SK-N-SH (cell line): ENCODE measurements at regions not wholly inside any gene's neighbourhood (a gene's known extent, or its start where the extent isn't known, plus 50 kb on each side); places are given as distances from the start of the nearest gene placed in this dataset.
A peak's percentile ranks its signal among the peaks of the same experiment; 100 is the strongest.

Source experiments
- CTCF ChIA-PET: fragments of 300-600, 350-600 bp; formaldehyde crosslinking; extraction: SDS; loops from one replicate; lab custom pipeline; 2021; lab: Yijun Ruan, JAX
- POLR2A ChIA-PET: fragments of 350-600 bp; sonication (Branson Sonifier 250); formaldehyde crosslinking; extraction: SDS; loops from one replicate; lab custom pipeline; 2020; ENCODE audit warnings: antibody characterized with exemption, inconsistent platforms; lab: Yijun Ruan, JAX
- DNase-seq: peaks from one replicate; pipeline ENCODE4 v3.0.0; 2012
- H2AFZ ChIP-seq: fragments of 200-600 bp; sonication (generic); 2 replicates; pipeline ENCODE4 v1.8.1; 2016; ENCODE audit warnings: antibody characterized with exemption, mild to moderate bottlenecking, low read depth
- H3F3A ChIP-seq: fragments of 200-600 bp; sonication (generic); replicated peaks from 2 replicates; pipeline ENCODE3; 2016; ENCODE audit warnings: antibody characterized with exemption, mild to moderate bottlenecking; ENCODE audit not compliant: insufficient read depth
- H3K27ac ChIP-seq, 2 experiments: fragments of 200-500 bp in 1 of 2; fragments of 200-600 bp in 1 of 2; sonication (Bioruptor generic) in 1 of 2; sonication (generic), shearing (Covaris generic) in 1 of 2; 2 replicates each; pipeline versions ENCODE4 v1.5.1 to v1.6.1; 2014 to 2016; ENCODE audit warnings: low read depth in 2 of 2, inconsistent platforms in 1 of 2, low read length in 1 of 2, mild to moderate bottlenecking in 1 of 2, mixed read lengths in 1 of 2
- H3K27me3 ChIP-seq: fragments of 200-600 bp; sonication (generic), shearing (Covaris generic); 2 replicates; pipeline ENCODE4 v1.6.1; 2016; ENCODE audit warnings: mixed run types; ENCODE audit not compliant: insufficient read depth
- H3K36me3 ChIP-seq, 2 experiments: fragments of 200-500 bp in 1 of 2; fragments of 200-600 bp in 1 of 2; sonication (Bioruptor generic) in 1 of 2; sonication (generic) in 1 of 2; replicated peaks in 1 of 2; 2 replicates each; pipeline versions ENCODE3 to v1.5.1; 2014 to 2016; ENCODE audit warnings: low read length in 1 of 2, mild to moderate bottlenecking in 1 of 2; ENCODE audit not compliant: insufficient read depth in 2 of 2, control insufficient read depth in 1 of 2
- H3K4me1 ChIP-seq, 2 experiments: fragments of 200-500 bp in 1 of 2; fragments of 200-600 bp in 1 of 2; sonication (Bioruptor generic) in 1 of 2; sonication (generic), shearing (Covaris generic) in 1 of 2; 2 replicates each; pipeline versions ENCODE4 v1.5.1 to v1.6.1; 2014 to 2016; ENCODE audit warnings: low read depth in 1 of 2, low read length in 1 of 2, mixed run types in 1 of 2; ENCODE audit not compliant: insufficient read depth in 2 of 2, control insufficient read depth in 1 of 2
- H3K4me2 ChIP-seq: fragments of 200-600 bp; sonication (generic), shearing (Covaris generic); 2 replicates; pipeline ENCODE4 v1.6.1; 2017; ENCODE audit warnings: mixed run types
- H3K4me3 ChIP-seq, 2 experiments: fragments of 200-500 bp in 1 of 2; fragments of 200-600 bp in 1 of 2; sonication (Bioruptor generic) in 1 of 2; sonication (generic), shearing (Covaris generic) in 1 of 2; 2 replicates each; pipeline versions ENCODE4 v1.5.1 to v1.8.1; 2014 to 2016; ENCODE audit warnings: low read depth in 2 of 2, inconsistent platforms in 1 of 2, low read length in 1 of 2, mild to moderate bottlenecking in 1 of 2, mixed read lengths in 1 of 2, moderate library complexity in 1 of 2
- H3K79me2 ChIP-seq: fragments of 200-600 bp; sonication (generic); 2 replicates; pipeline ENCODE4 v1.8.1; 2017; ENCODE audit warnings: mild to moderate bottlenecking; ENCODE audit not compliant: insufficient read depth
- H3K9ac ChIP-seq: fragments of 200-600 bp; sonication (generic); 2 replicates; pipeline ENCODE4 v1.6.1; 2017; ENCODE audit warnings: mixed run types
- H3K9me2 ChIP-seq: fragments of 200-600 bp; sonication (generic); 2 replicates; pipeline ENCODE4 v1.6.1; 2017; ENCODE audit warnings: mixed run types
- H3K9me3 ChIP-seq: fragments of 200-600 bp; sonication (generic); 2 replicates; pipeline ENCODE4 v1.6.1; 2017; ENCODE audit warnings: mixed run types, mild to moderate bottlenecking, moderate library complexity
- H4K20me1 ChIP-seq: fragments of 200-600 bp; sonication (generic); 2 replicates; pipeline ENCODE4 v1.6.1; 2017; ENCODE audit warnings: mild to moderate bottlenecking, mixed run types; ENCODE audit not compliant: insufficient read depth
- FOXJ3 ChIP-seq: sonication (generic); formaldehyde crosslinking; IDR thresholded peaks from 2 replicates; pipeline ENCODE4 v1.5.1; 2020; ENCODE audit warnings: mild to moderate bottlenecking, missing genetic modification reagents
- FOXM1 ChIP-seq: IDR thresholded peaks from 2 replicates; pipeline ENCODE4 v1.4.0; 2012; ENCODE audit warnings: low read depth, mild to moderate bottlenecking
- GABPA ChIP-seq: IDR thresholded peaks from 2 replicates; pipeline ENCODE4 v1.4.0; 2012; ENCODE audit warnings: low read depth, mild to moderate bottlenecking
- GATA2 ChIP-seq: sonication (generic); formaldehyde crosslinking; IDR thresholded peaks from 2 replicates; pipeline ENCODE4 v1.5.0; 2020; ENCODE audit warnings: mild to moderate bottlenecking, missing genetic modification reagents
- MXI1 ChIP-seq: IDR thresholded peaks from 2 replicates; pipeline ENCODE4 v1.6.1; 2012; ENCODE audit warnings: mild to moderate bottlenecking, low read depth, low read length, improper control_type of control experiment
- NFIC ChIP-seq: IDR thresholded peaks from 2 replicates; pipeline ENCODE4 v1.4.0; 2012; ENCODE audit warnings: borderline replicate concordance
- RAD21 ChIP-seq: IDR thresholded peaks from 2 replicates; pipeline ENCODE4 v1.6.1; 2012; ENCODE audit warnings: mild to moderate bottlenecking, low read length
- RCOR1 ChIP-seq: fragments of 150-350 bp; IDR thresholded peaks from 2 replicates; pipeline ENCODE4 v1.6.1; 2017; ENCODE audit warnings: antibody characterized with exemption, low read length
- RFX5 ChIP-seq: IDR thresholded peaks from 2 replicates; pipeline ENCODE4 v1.6.1; 2012; ENCODE audit warnings: mild to moderate bottlenecking, improper control_type of control experiment, low read length
- RXRA ChIP-seq: IDR thresholded peaks from 2 replicates; pipeline ENCODE4 v1.4.0; 2012; ENCODE audit warnings: low read depth, mild to moderate bottlenecking, borderline replicate concordance
- SIN3A ChIP-seq: IDR thresholded peaks from 2 replicates; pipeline ENCODE4 v1.6.1; 2012; ENCODE audit warnings: low read depth, mild to moderate bottlenecking, low read length, moderate library complexity, borderline replicate concordance
- SMC3 ChIP-seq: IDR thresholded peaks from 2 replicates; pipeline ENCODE4 v1.6.1; 2012; ENCODE audit warnings: low read depth, low read length, improper control_type of control experiment
- TCF12 ChIP-seq: IDR thresholded peaks from 2 replicates; pipeline ENCODE4 v1.4.0; 2012
- WGBS: methylation state at CpG from one replicate; pipeline ENCODE4 v1.1.6; 2017; ENCODE audit warnings: low lambda C conversion rate; 5-methylcytosine and 5-hydroxymethylcytosine counted together
- TF ChIP-seq, protein P1 (sequence below): IDR thresholded peaks from 2 replicates; pipeline ENCODE4 v1.4.0; 2012; ENCODE audit warnings: low read depth
- TF ChIP-seq, protein P2 (sequence below): IDR thresholded peaks from 2 replicates; pipeline ENCODE4; 2012
- TF ChIP-seq, protein P3 (sequence below): IDR thresholded peaks from 2 replicates; pipeline ENCODE4 v1.4.0; 2012; ENCODE audit warnings: low read depth, borderline replicate concordance
- TF ChIP-seq, protein P4 (sequence below): fragments of 200-600 bp; sonication (generic); IDR thresholded peaks from 2 replicates; pipeline ENCODE4 v1.6.1; 2017; ENCODE audit warnings: antibody characterized with exemption, mild to moderate bottlenecking, moderate library complexity

DNA sequence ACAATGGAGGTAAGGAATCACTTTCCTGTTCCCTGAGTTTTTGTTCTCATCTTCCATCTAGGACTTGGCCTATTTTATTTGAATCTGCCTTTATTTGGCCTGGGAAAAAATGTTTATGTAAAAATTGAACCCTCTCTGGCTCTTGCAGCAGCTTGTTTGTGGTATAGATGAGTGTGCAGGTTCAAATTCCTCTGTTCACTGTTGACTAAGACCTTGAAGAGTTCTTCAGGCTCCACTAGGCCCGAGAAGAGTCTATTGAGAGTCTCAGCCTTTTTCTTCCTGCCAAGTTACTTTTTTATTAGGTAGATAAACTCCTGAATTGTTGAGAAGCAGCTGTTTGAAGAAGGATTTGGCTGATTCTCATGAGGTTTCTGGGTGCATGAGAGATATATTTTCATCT is 248.8 kb upstream of the ADGRL2 start (continued):
- TF ChIP-seq, protein P1, sequence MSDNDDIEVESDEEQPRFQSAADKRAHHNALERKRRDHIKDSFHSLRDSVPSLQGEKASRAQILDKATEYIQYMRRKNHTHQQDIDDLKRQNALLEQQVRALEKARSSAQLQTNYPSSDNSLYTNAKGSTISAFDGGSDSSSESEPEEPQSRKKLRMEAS, result no peak
- TF ChIP-seq, protein P2, sequence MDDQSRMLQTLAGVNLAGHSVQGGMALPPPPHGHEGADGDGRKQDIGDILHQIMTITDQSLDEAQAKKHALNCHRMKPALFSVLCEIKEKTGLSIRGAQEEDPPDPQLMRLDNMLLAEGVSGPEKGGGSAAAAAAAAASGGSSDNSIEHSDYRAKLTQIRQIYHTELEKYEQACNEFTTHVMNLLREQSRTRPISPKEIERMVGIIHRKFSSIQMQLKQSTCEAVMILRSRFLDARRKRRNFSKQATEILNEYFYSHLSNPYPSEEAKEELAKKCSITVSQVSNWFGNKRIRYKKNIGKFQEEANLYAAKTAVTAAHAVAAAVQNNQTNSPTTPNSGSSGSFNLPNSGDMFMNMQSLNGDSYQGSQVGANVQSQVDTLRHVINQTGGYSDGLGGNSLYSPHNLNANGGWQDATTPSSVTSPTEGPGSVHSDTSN, result no peak
- no peak for TF ChIP-seq RAD21
- TF ChIP-seq NFIC, result no peak
- no peak for TF ChIP-seq RXRA
- no peak for TF ChIP-seq MXI1
- TF ChIP-seq, protein P3, sequence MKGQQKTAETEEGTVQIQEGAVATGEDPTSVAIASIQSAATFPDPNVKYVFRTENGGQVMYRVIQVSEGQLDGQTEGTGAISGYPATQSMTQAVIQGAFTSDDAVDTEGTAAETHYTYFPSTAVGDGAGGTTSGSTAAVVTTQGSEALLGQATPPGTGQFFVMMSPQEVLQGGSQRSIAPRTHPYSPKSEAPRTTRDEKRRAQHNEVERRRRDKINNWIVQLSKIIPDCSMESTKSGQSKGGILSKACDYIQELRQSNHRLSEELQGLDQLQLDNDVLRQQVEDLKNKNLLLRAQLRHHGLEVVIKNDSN, result no peak

DNA sequence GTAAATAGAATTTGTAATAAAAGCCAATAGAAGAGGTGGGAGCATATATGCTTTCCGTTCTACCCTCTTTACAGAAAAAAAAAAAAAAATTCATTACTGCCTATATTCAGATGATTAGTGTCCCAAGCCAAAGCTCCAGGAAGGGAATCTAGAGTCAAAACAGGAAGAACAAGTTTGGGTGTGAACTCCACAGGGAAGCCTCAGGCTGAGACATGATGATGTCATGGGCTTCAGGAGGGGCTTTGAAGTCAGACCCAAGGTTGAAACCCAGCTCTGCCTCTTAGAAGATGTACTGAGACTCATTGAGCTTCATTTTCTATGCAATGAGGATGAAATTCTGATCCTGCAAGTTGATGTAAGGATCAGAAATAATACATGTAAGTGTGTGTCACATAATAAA is 250.0 kb upstream of the ADGRL2 start:
- ChIA-PET CTCF (interaction anchor here (0.9 to 2.3 kb wide), 7 partner anchors 14 to 249 kb away, joined by 3 to 7 read pairs (median 5); no protein-coding TSS in a partner anchor), POLR2A (no interaction called here)
- Histone ChIP-seq H3F3A (no peaks in the 10 kb centered on the region), H4K20me1 (no peaks in the 10 kb centered on the region), H3K79me2 (no peaks in the 10 kb centered on the region), H3K27ac (no peak overlapping the region), H3K27me3 (no peaks in the 10 kb centered on the region), H3K4me3 (no peak overlapping the region), H3K9me3 (no peaks in the 10 kb centered on the region), H3K4me1 (no peaks in the 10 kb centered on the region; a peak in 1 of 4 replicates), H2AFZ (no peak overlapping the region), H3K4me2 (no peak overlapping the region), H3K9me2 (no peaks in the 10 kb centered on the region), H3K9ac (no peak overlapping the region), H3K36me3 (no peaks in the 10 kb centered on the region)
- WGBS, result 86% methylated on average over 1 of the region's 1 CpG
- no peak for DNase-seq
- TF ChIP-seq NFIC (no peak), GABPA (no peak), FOXM1 (no peak), FOXJ3 (CRISPR knock-in tag) (no peak), RFX5 (no peak), RCOR1 (no peak), GATA2 (CRISPR knock-in tag) (no peak), TCF12 (no peak)
- TF ChIP-seq, all 33 proteins: peak for 0

DNA sequence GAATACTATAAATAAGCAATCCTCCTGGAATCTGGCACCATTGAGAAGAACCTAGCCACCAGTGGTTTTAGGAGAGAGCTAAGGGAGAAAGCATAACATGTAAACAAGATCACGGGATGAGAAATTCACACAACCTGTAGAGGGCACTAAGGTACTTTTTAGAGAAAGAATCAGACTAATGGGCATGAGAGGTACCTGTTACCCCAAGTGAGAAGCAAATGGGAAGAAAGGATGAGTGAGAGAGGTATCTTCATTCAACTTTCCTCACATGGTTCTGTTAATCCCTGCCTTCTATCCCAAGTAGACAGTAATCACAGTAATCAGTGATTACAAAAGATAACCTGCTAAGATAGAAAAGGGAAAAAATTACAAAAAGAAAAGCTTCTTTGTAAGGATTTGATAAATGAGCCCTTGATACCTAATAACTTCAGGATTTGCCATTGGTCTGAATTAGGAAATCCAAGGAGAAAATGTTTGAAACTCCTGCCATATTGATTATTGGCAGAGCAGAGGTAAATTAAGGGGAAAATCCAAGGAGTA is 251.1 kb upstream of the ADGRL2 start:
- Histone ChIP-seq H3K9ac (no peak overlapping the region), H3K9me3 (no peaks in the 10 kb centered on the region), H3K79me2 (no peaks in the 10 kb centered on the region), H3K27me3 (no peaks in the 10 kb centered on the region), H3K27ac (no peak overlapping the region), H3F3A (no peaks in the 10 kb centered on the region), H4K20me1 (no peaks in the 10 kb centered on the region), H3K4me1 (no peaks in the 10 kb centered on the region; a peak in 1 of 4 replicates), H3K9me2 (no peaks in the 10 kb centered on the region), H3K4me2 (no peak overlapping the region), H3K36me3 (no peaks in the 10 kb centered on the region), H2AFZ (no peak overlapping the region), H3K4me3 (no peak overlapping the region)
- peak; percentile 18 for DNase-seq
- ChIA-PET POLR2A (no interaction called here), CTCF (interaction anchor here (0.8 to 2.3 kb wide), 13 partner anchors 10 to 269 kb away, joined by 3 to 7 read pairs (median 4); partner anchors contain the start of gene ADGRL2)
- peak; percentile 80 for TF ChIP-seq RAD21
- TF ChIP-seq SIN3A, result no peak
- TF ChIP-seq SMC3, result peak; percentile 68
- TF ChIP-seq, protein P4, sequence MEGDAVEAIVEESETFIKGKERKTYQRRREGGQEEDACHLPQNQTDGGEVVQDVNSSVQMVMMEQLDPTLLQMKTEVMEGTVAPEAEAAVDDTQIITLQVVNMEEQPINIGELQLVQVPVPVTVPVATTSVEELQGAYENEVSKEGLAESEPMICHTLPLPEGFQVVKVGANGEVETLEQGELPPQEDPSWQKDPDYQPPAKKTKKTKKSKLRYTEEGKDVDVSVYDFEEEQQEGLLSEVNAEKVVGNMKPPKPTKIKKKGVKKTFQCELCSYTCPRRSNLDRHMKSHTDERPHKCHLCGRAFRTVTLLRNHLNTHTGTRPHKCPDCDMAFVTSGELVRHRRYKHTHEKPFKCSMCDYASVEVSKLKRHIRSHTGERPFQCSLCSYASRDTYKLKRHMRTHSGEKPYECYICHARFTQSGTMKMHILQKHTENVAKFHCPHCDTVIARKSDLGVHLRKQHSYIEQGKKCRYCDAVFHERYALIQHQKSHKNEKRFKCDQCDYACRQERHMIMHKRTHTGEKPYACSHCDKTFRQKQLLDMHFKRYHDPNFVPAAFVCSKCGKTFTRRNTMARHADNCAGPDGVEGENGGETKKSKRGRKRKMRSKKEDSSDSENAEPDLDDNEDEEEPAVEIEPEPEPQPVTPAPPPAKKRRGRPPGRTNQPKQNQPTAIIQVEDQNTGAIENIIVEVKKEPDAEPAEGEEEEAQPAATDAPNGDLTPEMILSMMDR, result peak; percentile 69
- 12% methylated on average over 1 of the region's 1 CpG for WGBS
